K562 (cell line): ENCODE measurements at regions not wholly inside any gene's neighbourhood (a gene's known extent, or its start where the extent isn't known, plus 50 kb on each side); places are given as distances from the start of the nearest gene placed in this dataset.

ENCODE experiments used
- C11orf30 ChIP-seq: fragments of 450-650 bp; IDR thresholded peaks from 2 replicates; pipeline ENCODE4 v1.6.1; 2016; ENCODE audit warnings: low read depth, mild to moderate bottlenecking
- DNMT1 ChIP-seq: fragments of 450-650 bp; IDR thresholded peaks from 2 replicates; pipeline ENCODE4 v1.6.1; 2016; ENCODE audit warnings: antibody characterized with exemption, mild to moderate bottlenecking
- GATAD2B ChIP-seq: fragments of 450-650 bp; IDR thresholded peaks from 2 replicates; pipeline ENCODE4 v1.6.1; 2017; ENCODE audit warnings: mild to moderate bottlenecking, borderline replicate concordance
- PHF8 ChIP-seq: fragments of 200-600 bp; sonication (generic); IDR thresholded peaks from 2 replicates; pipeline ENCODE4 v1.6.1; 2012; ENCODE audit warnings: mixed run types, mild to moderate bottlenecking, inconsistent platforms, low read length, moderate library complexity, borderline replicate concordance
- PYGO2 ChIP-seq: fragments of 450-650 bp; IDR thresholded peaks from 2 replicates; pipeline ENCODE4 v1.6.1; 2016; ENCODE audit warnings: mild to moderate bottlenecking, missing genetic modification characterization, moderate library complexity, missing compliant biosample characterization
- SREBF1 ChIP-seq: fragments of 150-350 bp; IDR thresholded peaks from 2 replicates; pipeline ENCODE4 v1.6.1; 2014; ENCODE audit warnings: antibody characterized with exemption, low read depth, low read length, borderline replicate concordance
- XRCC3 ChIP-seq: fragments of 450-650 bp; IDR thresholded peaks from 2 replicates; pipeline ENCODE4 v1.6.1; 2017; ENCODE audit warnings: mild to moderate bottlenecking, moderate library complexity
- ZNF282 ChIP-seq: sonication (generic); formaldehyde crosslinking; IDR thresholded peaks from 2 replicates; pipeline ENCODE4 v1.8.1; 2023; ENCODE audit warnings: missing genetic modification reagents
- ZNF764 ChIP-seq: fragments of 250-450 bp; sonication (Bioruptor Pico); IDR thresholded peaks from 2 replicates; pipeline ENCODE4 v1.4.0; 2020; ENCODE audit warnings: low read depth, mild to moderate bottlenecking, moderate library complexity
- TF ChIP-seq, protein P1 (sequence below): fragments of 250-450 bp; sonication (Bioruptor Pico); IDR thresholded peaks from 2 replicates; pipeline ENCODE4 v1.4.0; 2020; ENCODE audit warnings: mild to moderate bottlenecking, moderate library complexity, borderline replicate concordance
- TF ChIP-seq, protein P2 (sequence below): fragments of 450-650 bp; formaldehyde crosslinking; IDR thresholded peaks from 2 replicates; pipeline ENCODE4 v1.4.0; 2022; ENCODE audit warnings: mild to moderate bottlenecking, moderate library complexity
- TF ChIP-seq, protein P3 (sequence below): fragments of 450-650 bp; IDR thresholded peaks from 2 replicates; pipeline ENCODE4 v1.6.1; 2014; ENCODE audit warnings: low read depth, mild to moderate bottlenecking, moderate library complexity, borderline replicate concordance

DNA sequence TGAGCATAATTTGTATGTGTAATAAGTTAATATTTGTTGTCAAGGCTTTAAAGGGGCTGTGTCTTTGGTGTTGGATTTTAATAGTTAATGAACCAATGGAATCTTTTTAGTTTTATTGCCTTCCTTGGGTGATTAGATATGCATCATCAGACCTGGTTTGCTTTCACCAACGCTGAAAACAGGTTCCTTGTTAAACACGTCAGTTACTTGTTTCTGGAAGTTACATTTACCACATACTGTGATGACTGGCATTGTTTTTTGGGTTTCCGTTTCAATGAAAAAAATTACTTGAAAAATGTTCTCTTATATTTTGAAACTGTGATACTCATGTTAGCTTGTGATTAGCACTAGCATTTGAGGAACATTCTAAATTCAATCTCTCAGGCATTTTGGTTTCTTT, 58.6 kb upstream of the RNF144B start (continued):
- TF ChIP-seq, protein P1, sequence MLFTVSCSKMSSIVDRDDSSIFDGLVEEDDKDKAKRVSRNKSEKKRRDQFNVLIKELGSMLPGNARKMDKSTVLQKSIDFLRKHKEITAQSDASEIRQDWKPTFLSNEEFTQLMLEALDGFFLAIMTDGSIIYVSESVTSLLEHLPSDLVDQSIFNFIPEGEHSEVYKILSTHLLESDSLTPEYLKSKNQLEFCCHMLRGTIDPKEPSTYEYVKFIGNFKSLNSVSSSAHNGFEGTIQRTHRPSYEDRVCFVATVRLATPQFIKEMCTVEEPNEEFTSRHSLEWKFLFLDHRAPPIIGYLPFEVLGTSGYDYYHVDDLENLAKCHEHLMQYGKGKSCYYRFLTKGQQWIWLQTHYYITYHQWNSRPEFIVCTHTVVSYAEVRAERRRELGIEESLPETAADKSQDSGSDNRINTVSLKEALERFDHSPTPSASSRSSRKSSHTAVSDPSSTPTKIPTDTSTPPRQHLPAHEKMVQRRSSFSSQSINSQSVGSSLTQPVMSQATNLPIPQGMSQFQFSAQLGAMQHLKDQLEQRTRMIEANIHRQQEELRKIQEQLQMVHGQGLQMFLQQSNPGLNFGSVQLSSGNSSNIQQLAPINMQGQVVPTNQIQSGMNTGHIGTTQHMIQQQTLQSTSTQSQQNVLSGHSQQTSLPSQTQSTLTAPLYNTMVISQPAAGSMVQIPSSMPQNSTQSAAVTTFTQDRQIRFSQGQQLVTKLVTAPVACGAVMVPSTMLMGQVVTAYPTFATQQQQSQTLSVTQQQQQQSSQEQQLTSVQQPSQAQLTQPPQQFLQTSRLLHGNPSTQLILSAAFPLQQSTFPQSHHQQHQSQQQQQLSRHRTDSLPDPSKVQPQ (CRISPR knock-in tag) = no peak
- TF ChIP-seq GATAD2B (no peak), C11orf30 (no peak), ZNF282 (no peak), SREBF1 (no peak), DNMT1 (no peak), PYGO2 (no peak), ZNF764 (CRISPR knock-in tag) (no peak), XRCC3 (no peak), PHF8 (no peak)
- TF ChIP-seq, protein P2, sequence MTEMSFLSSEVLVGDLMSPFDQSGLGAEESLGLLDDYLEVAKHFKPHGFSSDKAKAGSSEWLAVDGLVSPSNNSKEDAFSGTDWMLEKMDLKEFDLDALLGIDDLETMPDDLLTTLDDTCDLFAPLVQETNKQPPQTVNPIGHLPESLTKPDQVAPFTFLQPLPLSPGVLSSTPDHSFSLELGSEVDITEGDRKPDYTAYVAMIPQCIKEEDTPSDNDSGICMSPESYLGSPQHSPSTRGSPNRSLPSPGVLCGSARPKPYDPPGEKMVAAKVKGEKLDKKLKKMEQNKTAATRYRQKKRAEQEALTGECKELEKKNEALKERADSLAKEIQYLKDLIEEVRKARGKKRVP (CRISPR knock-in tag) = no peak
- TF ChIP-seq, protein P3, sequence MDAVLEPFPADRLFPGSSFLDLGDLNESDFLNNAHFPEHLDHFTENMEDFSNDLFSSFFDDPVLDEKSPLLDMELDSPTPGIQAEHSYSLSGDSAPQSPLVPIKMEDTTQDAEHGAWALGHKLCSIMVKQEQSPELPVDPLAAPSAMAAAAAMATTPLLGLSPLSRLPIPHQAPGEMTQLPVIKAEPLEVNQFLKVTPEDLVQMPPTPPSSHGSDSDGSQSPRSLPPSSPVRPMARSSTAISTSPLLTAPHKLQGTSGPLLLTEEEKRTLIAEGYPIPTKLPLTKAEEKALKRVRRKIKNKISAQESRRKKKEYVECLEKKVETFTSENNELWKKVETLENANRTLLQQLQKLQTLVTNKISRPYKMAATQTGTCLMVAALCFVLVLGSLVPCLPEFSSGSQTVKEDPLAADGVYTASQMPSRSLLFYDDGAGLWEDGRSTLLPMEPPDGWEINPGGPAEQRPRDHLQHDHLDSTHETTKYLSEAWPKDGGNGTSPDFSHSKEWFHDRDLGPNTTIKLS = no peak
- TF ChIP-seq, all 486 proteins: peak for 0
